ENCODE measurements at regions not wholly inside any gene's neighbourhood (a gene's known extent, or its start where the extent isn't known, plus 50 kb on each side); places are given as distances from the start of the nearest gene placed in this dataset.

- no peak for TF ChIP-seq CTCF (IDR thresholded peaks at IDR 0.05)
- TF ChIP-seq POLR2A (IDR thresholded peaks at IDR 0.05): no peak
Observed at GRCh38 chr7:70856901-70857630, 274.9 kb upstream of the GALNT17 start.
